ENCODE measurements at regions not wholly inside any gene's neighbourhood (a gene's known extent, or its start where the extent isn't known, plus 50 kb on each side); places are given as distances from the start of the nearest gene placed in this dataset.

DNA sequence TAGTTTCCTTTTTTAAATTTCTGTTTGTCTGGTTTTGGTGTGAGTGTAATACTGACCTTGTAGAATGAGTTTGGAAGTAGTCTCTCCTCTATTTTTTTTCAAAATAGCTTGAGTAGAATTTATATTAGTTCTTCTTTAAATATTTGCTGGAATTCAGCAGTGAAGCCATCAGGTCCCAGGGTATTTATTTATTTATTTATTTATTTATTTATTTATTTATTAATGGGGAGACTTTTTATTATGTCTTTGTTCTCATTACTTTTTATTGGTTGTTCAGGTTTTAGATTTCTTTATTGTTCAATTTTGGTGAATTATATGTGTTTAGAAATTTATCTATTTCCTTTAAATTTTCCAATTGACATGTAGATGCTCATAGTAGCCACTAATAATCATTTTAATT lies 875.8 kb upstream of the COX7C start:
- peaks cover 2% of the 10 kb centered on the region for H3K36me3 Mint-ChIP-seq (ENCODE audit: low read depth)
- H3K27me3 Mint-ChIP-seq (ENCODE audit: low read depth), result no peaks in the 10 kb centered on the region
- H3K4me3 Mint-ChIP-seq, result no peak overlapping the region
- TF ChIP-seq, protein P1, sequence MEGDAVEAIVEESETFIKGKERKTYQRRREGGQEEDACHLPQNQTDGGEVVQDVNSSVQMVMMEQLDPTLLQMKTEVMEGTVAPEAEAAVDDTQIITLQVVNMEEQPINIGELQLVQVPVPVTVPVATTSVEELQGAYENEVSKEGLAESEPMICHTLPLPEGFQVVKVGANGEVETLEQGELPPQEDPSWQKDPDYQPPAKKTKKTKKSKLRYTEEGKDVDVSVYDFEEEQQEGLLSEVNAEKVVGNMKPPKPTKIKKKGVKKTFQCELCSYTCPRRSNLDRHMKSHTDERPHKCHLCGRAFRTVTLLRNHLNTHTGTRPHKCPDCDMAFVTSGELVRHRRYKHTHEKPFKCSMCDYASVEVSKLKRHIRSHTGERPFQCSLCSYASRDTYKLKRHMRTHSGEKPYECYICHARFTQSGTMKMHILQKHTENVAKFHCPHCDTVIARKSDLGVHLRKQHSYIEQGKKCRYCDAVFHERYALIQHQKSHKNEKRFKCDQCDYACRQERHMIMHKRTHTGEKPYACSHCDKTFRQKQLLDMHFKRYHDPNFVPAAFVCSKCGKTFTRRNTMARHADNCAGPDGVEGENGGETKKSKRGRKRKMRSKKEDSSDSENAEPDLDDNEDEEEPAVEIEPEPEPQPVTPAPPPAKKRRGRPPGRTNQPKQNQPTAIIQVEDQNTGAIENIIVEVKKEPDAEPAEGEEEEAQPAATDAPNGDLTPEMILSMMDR (conservative IDR thresholded peaks at IDR 0.05), result no peak
- H3K4me1 Mint-ChIP-seq, result no peaks in the 10 kb centered on the region
- H3K27ac Mint-ChIP-seq (ENCODE audit: unreplicated experiment), result no peak overlapping the region
- DNase-seq (ENCODE audit: low read depth, low spot score), result no peak
- peaks cover 12% of the 10 kb centered on the region for H3K9me3 Mint-ChIP-seq

DNA sequence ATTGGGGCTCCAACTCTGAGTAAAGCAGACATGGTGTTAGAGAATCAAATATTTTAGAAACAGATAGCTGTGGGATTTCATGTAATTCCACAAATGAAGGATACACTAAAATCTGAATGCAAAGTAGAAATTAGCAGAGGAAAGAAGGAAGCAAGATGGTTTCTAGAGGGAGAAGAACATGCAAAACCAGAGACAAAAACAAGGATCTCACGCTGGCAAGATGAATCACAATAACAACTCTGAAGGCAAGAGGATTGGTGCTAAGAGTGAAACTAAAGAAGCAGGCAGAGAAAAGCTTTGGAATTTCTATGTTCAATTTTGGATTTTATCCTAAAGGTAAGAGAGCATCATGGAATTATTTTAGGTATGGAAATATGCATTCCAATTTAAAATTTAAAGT lies 857.2 kb upstream of the COX7C start:
- Mint-ChIP-seq H3K9me3 (peaks cover 7% of the 10 kb centered on the region), H3K4me1 (no peaks in the 10 kb centered on the region), H3K27me3 (ENCODE audit: low read depth) (no peaks in the 10 kb centered on the region), H3K27ac (ENCODE audit: unreplicated experiment) (no peak overlapping the region), H3K4me3 (no peak overlapping the region), H3K36me3 (ENCODE audit: low read depth) (peaks cover 2% of the 10 kb centered on the region)
- DNase-seq (ENCODE audit: low read depth, low spot score), result no peak
- TF ChIP-seq, protein P1 (conservative IDR thresholded peaks at IDR 0.05), result no peak

- no peaks in the 10 kb centered on the region for H3K4me1 Mint-ChIP-seq
- no peak for DNase-seq (ENCODE audit: low read depth, low spot score)
- no peaks in the 10 kb centered on the region for H3K27me3 Mint-ChIP-seq (ENCODE audit: low read depth)
- TF ChIP-seq, protein P1 (conservative IDR thresholded peaks at IDR 0.05), result no peak
- H3K36me3 Mint-ChIP-seq (ENCODE audit: low read depth), result peaks cover 12% of the 10 kb centered on the region
- no peak overlapping the region for H3K27ac Mint-ChIP-seq (ENCODE audit: unreplicated experiment)
- H3K4me3 Mint-ChIP-seq, result no peak overlapping the region
- H3K9me3 Mint-ChIP-seq, result peaks cover 25% of the 10 kb centered on the region
Observed at GRCh38 chr5:85769347-85769746, 848.4 kb upstream of the COX7C start.

- TF ChIP-seq, protein P1 (conservative IDR thresholded peaks at IDR 0.05), result no peak
- Mint-ChIP-seq H3K27ac (ENCODE audit: unreplicated experiment) (no peak overlapping the region), H3K4me3 (no peak overlapping the region), H3K36me3 (ENCODE audit: low read depth) (no peaks in the 10 kb centered on the region), H3K4me1 (no peaks in the 10 kb centered on the region), H3K9me3 (no peaks in the 10 kb centered on the region), H3K27me3 (ENCODE audit: low read depth) (no peaks in the 10 kb centered on the region)
- no peak for DNase-seq (ENCODE audit: low read depth, low spot score)
Observed at GRCh38 chr5:85784746-85785145, 833.0 kb upstream of the COX7C start.

GRCh38 chr5:85813146-85813545 lies 804.6 kb upstream of the COX7C start:
- TF ChIP-seq, protein P1 (conservative IDR thresholded peaks at IDR 0.05), result no peak
- Mint-ChIP-seq H3K27me3 (ENCODE audit: low read depth) (no peaks in the 10 kb centered on the region), H3K27ac (ENCODE audit: unreplicated experiment) (no peak overlapping the region), H3K36me3 (ENCODE audit: low read depth) (no peaks in the 10 kb centered on the region), H3K9me3 (no peaks in the 10 kb centered on the region), H3K4me1 (no peaks in the 10 kb centered on the region), H3K4me3 (no peak overlapping the region)
- DNase-seq (ENCODE audit: low read depth, low spot score), result no peak

- Mint-ChIP-seq H3K9me3 (no peaks in the 10 kb centered on the region), H3K27me3 (ENCODE audit: low read depth) (no peaks in the 10 kb centered on the region), H3K4me1 (no peaks in the 10 kb centered on the region), H3K36me3 (ENCODE audit: low read depth) (no peaks in the 10 kb centered on the region), H3K4me3 (no peak overlapping the region), H3K27ac (ENCODE audit: unreplicated experiment) (no peak overlapping the region)
- DNase-seq (ENCODE audit: low read depth, low spot score), result no peak
- TF ChIP-seq, protein P1 (conservative IDR thresholded peaks at IDR 0.05), result no peak
Observed at GRCh38 chr5:85814596-85814995, 803.1 kb upstream of the COX7C start.
